H1 (cell line): ENCODE measurements at regions not wholly inside any gene's neighbourhood (a gene's known extent, or its start where the extent isn't known, plus 50 kb on each side); places are given as distances from the start of the nearest gene placed in this dataset.

Source experiments
- BACH1 ChIP-seq: IDR thresholded peaks from 2 replicates; pipeline ENCODE4 v1.6.1; 2012; ENCODE audit warnings: low read length, improper control_type of control experiment
- CHD2 ChIP-seq: IDR thresholded peaks from 2 replicates; pipeline ENCODE4 v1.6.1; 2012; ENCODE audit warnings: low read length, improper control_type of control experiment
- CREB1 ChIP-seq: IDR thresholded peaks from 2 replicates; pipeline ENCODE4 v1.6.1; 2012; ENCODE audit warnings: inconsistent platforms
- EGR1 ChIP-seq: IDR thresholded peaks from 2 replicates; pipeline ENCODE4 v1.6.1; 2011; ENCODE audit warnings: low read depth, low read length, borderline replicate concordance
- HDAC6 ChIP-seq: IDR thresholded peaks from one replicate; pipeline ENCODE4 v1.7.1; 2012; ENCODE audit warnings: low read depth, mild to moderate bottlenecking, inconsistent platforms, low read length, moderate library complexity
- NANOG ChIP-seq: IDR thresholded peaks from 2 replicates; pipeline ENCODE4 v1.6.1; 2011; ENCODE audit warnings: low read length, low read depth, mild to moderate bottlenecking, inconsistent platforms; ENCODE audit not compliant: insufficient read depth, poor library complexity, severe bottlenecking
- POLR2A ChIP-seq, 2 experiments: IDR thresholded peaks; 1 replicate in 1 of 2; 2 replicates in 1 of 2; pipeline ENCODE4 v1.6.1; 2011; ENCODE audit warnings: low read depth in 2 of 2, low read length in 2 of 2, mild to moderate bottlenecking in 2 of 2; ENCODE audit errors: control extremely low read depth in 1 of 2
- SP1 ChIP-seq: IDR thresholded peaks from 2 replicates; pipeline ENCODE4 v1.6.1; 2011; ENCODE audit warnings: low read depth, low read length
- YY1 ChIP-seq: IDR thresholded peaks from 2 replicates; pipeline ENCODE4 v1.6.1; 2011; ENCODE audit warnings: low read depth, mild to moderate bottlenecking, low read length
- TF ChIP-seq, protein P1 (sequence below), 3 experiments: IDR thresholded peaks; 1 replicate in 2 of 3; 2 replicates in 1 of 3; pipeline versions ENCODE4 v1.5.1 to v1.6.1; 2011; ENCODE audit warnings: low read length in 3 of 3, mild to moderate bottlenecking in 3 of 3, inconsistent platforms in 2 of 3, low read depth in 1 of 3, moderate library complexity in 1 of 3; ENCODE audit not compliant: insufficient read depth in 1 of 3; ENCODE audit errors: control extremely low read depth in 1 of 3
- TF ChIP-seq, protein P2 (sequence below): IDR thresholded peaks from 2 replicates; pipeline ENCODE4 v1.6.1; 2012; ENCODE audit warnings: low read length, inconsistent platforms

DNA sequence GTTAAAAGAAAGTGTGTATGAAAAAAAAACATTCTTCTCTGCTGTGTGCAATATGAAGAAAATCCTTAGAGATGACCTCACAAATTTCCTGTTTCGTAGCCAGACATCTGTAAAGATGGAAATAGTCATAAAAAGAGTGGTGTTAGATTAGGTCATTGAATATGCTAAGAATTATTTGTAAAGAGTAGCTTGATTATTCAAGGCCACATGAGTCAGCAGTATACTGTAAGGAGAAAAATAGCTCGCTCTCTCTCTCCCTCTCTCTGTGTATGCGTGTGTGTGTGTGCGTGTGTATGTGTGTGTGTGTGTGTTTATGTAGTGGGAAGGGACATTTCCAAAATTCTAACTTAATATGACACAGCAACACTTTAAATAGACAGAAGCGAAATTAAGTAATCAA lies 78.8 kb downstream of the PTCHD4 start:
- TF ChIP-seq, protein P1, sequence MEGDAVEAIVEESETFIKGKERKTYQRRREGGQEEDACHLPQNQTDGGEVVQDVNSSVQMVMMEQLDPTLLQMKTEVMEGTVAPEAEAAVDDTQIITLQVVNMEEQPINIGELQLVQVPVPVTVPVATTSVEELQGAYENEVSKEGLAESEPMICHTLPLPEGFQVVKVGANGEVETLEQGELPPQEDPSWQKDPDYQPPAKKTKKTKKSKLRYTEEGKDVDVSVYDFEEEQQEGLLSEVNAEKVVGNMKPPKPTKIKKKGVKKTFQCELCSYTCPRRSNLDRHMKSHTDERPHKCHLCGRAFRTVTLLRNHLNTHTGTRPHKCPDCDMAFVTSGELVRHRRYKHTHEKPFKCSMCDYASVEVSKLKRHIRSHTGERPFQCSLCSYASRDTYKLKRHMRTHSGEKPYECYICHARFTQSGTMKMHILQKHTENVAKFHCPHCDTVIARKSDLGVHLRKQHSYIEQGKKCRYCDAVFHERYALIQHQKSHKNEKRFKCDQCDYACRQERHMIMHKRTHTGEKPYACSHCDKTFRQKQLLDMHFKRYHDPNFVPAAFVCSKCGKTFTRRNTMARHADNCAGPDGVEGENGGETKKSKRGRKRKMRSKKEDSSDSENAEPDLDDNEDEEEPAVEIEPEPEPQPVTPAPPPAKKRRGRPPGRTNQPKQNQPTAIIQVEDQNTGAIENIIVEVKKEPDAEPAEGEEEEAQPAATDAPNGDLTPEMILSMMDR (IDR thresholded peaks at IDR 0.05; ENCODE audit: control extremely low read depth in 1 of 3, insufficient read depth in 1 of 3, low read depth in 1 of 3, low read length in 3 of 3) = no peak
- TF ChIP-seq, protein P2, sequence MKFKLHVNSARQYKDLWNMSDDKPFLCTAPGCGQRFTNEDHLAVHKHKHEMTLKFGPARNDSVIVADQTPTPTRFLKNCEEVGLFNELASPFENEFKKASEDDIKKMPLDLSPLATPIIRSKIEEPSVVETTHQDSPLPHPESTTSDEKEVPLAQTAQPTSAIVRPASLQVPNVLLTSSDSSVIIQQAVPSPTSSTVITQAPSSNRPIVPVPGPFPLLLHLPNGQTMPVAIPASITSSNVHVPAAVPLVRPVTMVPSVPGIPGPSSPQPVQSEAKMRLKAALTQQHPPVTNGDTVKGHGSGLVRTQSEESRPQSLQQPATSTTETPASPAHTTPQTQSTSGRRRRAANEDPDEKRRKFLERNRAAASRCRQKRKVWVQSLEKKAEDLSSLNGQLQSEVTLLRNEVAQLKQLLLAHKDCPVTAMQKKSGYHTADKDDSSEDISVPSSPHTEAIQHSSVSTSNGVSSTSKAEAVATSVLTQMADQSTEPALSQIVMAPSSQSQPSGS = no peak
- TF ChIP-seq POLR2A (IDR thresholded peaks at IDR 0.05; ENCODE audit: control extremely low read depth in 1 of 2, low read depth in 2 of 2, low read length in 2 of 2) (no peak), SP1 (no peak), HDAC6 (no peak), BACH1 (no peak), YY1 (no peak), EGR1 (no peak), NANOG (no peak), CREB1 (no peak), CHD2 (no peak)
